Ishikawa (cell line): ENCODE measurements at regions not wholly inside any gene's neighbourhood (a gene's known extent, or its start where the extent isn't known, plus 50 kb on each side); places are given as distances from the start of the nearest gene placed in this dataset.

Experiments
- CEBPB ChIP-seq: IDR thresholded peaks from 2 replicates; pipeline ENCODE4 v1.6.1; 2012
- CREB1 ChIP-seq: IDR thresholded peaks from 2 replicates; pipeline ENCODE4 v1.6.1; 2012; ENCODE audit warnings: low read depth
- EGR1 ChIP-seq: IDR thresholded peaks from 2 replicates; pipeline ENCODE4 v1.6.1; 2012
- EP300 ChIP-seq: IDR thresholded peaks from 2 replicates; pipeline ENCODE4 v1.6.1; 2012; ENCODE audit warnings: borderline replicate concordance
- FOXM1 ChIP-seq: IDR thresholded peaks from 2 replicates; pipeline ENCODE4 v1.6.1; 2012; ENCODE audit warnings: low read depth, borderline replicate concordance
- MAX ChIP-seq: IDR thresholded peaks from 2 replicates; pipeline ENCODE4 v1.6.1; 2012
- NFIC ChIP-seq: IDR thresholded peaks from 2 replicates; pipeline ENCODE4 v1.6.1; 2012
- RAD21 ChIP-seq: IDR thresholded peaks from 2 replicates; pipeline ENCODE4 v1.6.1; 2012; ENCODE audit warnings: low read depth
- REST ChIP-seq: IDR thresholded peaks from 2 replicates; pipeline ENCODE4 v1.6.1; 2012; ENCODE audit warnings: low read depth, mild to moderate bottlenecking
- TAF1 ChIP-seq: IDR thresholded peaks from 2 replicates; pipeline ENCODE4 v1.6.1; 2012; ENCODE audit warnings: low read depth, mild to moderate bottlenecking
- TCF12 ChIP-seq: IDR thresholded peaks from 2 replicates; pipeline ENCODE4 v1.6.1; 2012; ENCODE audit warnings: low read depth
- TEAD4 ChIP-seq: IDR thresholded peaks from 2 replicates; pipeline ENCODE4 v1.6.1; 2012
- USF1 ChIP-seq: IDR thresholded peaks from 2 replicates; pipeline ENCODE4 v1.6.1; 2012
- YY1 ChIP-seq: IDR thresholded peaks from 2 replicates; pipeline ENCODE4 v1.6.1; 2012; ENCODE audit warnings: low read depth
- ZBTB7A ChIP-seq: IDR thresholded peaks from 2 replicates; pipeline ENCODE4 v1.6.1; 2012; ENCODE audit warnings: low read depth

GRCh38 chr18:78893281-78894032 is 86.2 kb upstream of the SALL3 start:
- TF ChIP-seq REST (no peak), RAD21 (no peak), ZBTB7A (no peak), USF1 (no peak), EGR1 (no peak), TEAD4 (no peak), MAX (no peak), TCF12 (no peak), YY1 (no peak), NFIC (no peak), CEBPB (no peak), FOXM1 (no peak)

- no peak for TF ChIP-seq CEBPB
- TF ChIP-seq YY1: no peak
- no peak for TF ChIP-seq USF1
- no peak for TF ChIP-seq REST
- no peak for TF ChIP-seq EGR1
- no peak for TF ChIP-seq ZBTB7A
- TF ChIP-seq EP300: no peak
- TF ChIP-seq NFIC: no peak
- no peak for TF ChIP-seq TCF12
- no peak for TF ChIP-seq MAX
- TF ChIP-seq FOXM1: no peak
- TF ChIP-seq TEAD4: no peak
- TF ChIP-seq RAD21: no peak
- no peak for TF ChIP-seq TAF1
- no peak for TF ChIP-seq CREB1
Observed at GRCh38 chr18:78894033-78894305, 85.6 kb upstream of the SALL3 start.

GRCh38 chr18:78895207-78896001 is 84.2 kb upstream of the SALL3 start:
- TF ChIP-seq NFIC (no peak), MAX (0 out of 2 replicates have a peak, but pooled peaks have one; percentile 21), USF1 (0 out of 2 replicates have a peak, but pooled peaks have one; percentile 28)

GRCh38 chr18:78896111-78896905 is 83.3 kb upstream of the SALL3 start:
- TF ChIP-seq YY1 (no peak), TCF12 (no peak), ZBTB7A (no peak), CREB1 (no peak), REST (no peak), FOXM1 (no peak), USF1 (no peak), MAX (no peak), RAD21 (no peak), EGR1 (no peak), TAF1 (no peak), EP300 (no peak), NFIC (no peak), TEAD4 (no peak)
